NT2/D1 (cell line): ENCODE measurements at regions not wholly inside any gene's neighbourhood (a gene's known extent, or its start where the extent isn't known, plus 50 kb on each side); places are given as distances from the start of the nearest gene placed in this dataset.

ENCODE experiments used
- SUZ12 ChIP-seq: IDR thresholded peaks from 2 replicates; pipeline ENCODE4 v1.6.1; 2011; ENCODE audit not compliant: insufficient read length, insufficient read depth; ENCODE audit errors: extremely low read depth
- ZNF274 ChIP-seq: IDR thresholded peaks from 2 replicates; pipeline ENCODE4 v1.6.1; 2011; ENCODE audit warnings: mild to moderate bottlenecking, low read depth, low read length

DNA sequence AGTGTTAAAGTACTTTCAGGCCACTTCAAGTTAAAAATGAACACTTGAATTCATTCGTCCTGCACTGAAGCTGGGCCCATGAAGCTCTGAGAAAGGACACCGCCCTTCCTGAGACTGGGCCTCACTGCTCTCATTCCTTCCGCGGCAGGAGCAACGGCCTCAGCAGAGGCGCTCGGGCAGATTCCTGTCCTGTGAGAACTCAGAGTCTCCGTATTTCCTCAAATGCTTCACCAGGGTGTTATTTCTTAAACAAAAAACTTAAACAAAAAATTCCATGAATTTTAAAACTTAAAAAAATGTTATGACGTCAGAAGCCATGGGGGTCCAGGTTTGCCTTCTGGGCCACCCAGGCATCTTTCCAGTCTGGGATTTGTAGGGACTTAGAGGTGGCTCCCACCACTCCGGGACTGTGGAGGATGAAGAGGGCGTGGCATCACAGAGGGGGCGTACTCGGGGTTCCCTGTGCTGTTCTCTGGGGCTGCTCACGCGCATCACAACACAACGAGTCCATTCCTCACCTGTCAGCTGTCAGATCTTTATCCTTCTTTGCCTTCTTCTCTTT, 115.9 kb upstream of the ASB18 start:
- TF ChIP-seq ZNF274 (no peak), SUZ12 (no peak)
